Endothelial cell of umbilical vein (primary cell): ENCODE measurements at regions not wholly inside any gene's neighbourhood (a gene's known extent, or its start where the extent isn't known, plus 50 kb on each side); places are given as distances from the start of the nearest gene placed in this dataset.

ENCODE experiments used
- BruUV-seq: library from RNA; stranded (reverse); fragments of 400-500 nt; replicated peaks from 2 replicates; lab custom pipeline; 2021; lab: Mats Ljungman, UMichigan
- CTCF ChIA-PET: fragments of 300-600, 350-600 bp; sonication (Branson Sonifier 250); formaldehyde crosslinking; loops from one replicate; lab custom pipeline; 2021; ENCODE audit warnings: antibody characterized with exemption, inconsistent platforms; lab: Charles Lee
- POLR2A ChIA-PET: fragments of 300-600, 350-600 bp; sonication (Branson Sonifier 250); formaldehyde crosslinking; loops from one replicate; lab custom pipeline; 2021; ENCODE audit warnings: antibody characterized with exemption, inconsistent platforms; lab: Charles Lee
- DNase-seq: peaks from one replicate; pipeline ENCODE4 v3.0.0-alpha.2; 2011; ENCODE audit warnings: low read depth, low spot score
- FAIRE-seq: peaks from 2 replicates; lab custom pipeline; 2011; peaks lifted over from hg19 to GRCh38; lab: Jason Lieb, UNC
- H2AFZ ChIP-seq: 2 replicates; pipeline ENCODE4 v1.6.0; 2012; ENCODE audit warnings: low read depth, low read length, control low read depth, inconsistent platforms
- H3K27ac ChIP-seq: 2 replicates; pipeline ENCODE4 v1.5.1; 2011; ENCODE audit warnings: low read depth, mild to moderate bottlenecking, control low read depth, low read length, moderate library complexity; ENCODE audit not compliant: insufficient read depth
- H3K27me3 ChIP-seq, 2 experiments: 2 replicates each; pipeline versions ENCODE4 v1.6.0 to v1.6.1; 2011; ENCODE audit warnings: low read length in 2 of 2, mixed read lengths in 1 of 2; ENCODE audit not compliant: control insufficient read depth in 2 of 2, insufficient read depth in 2 of 2
- H3K36me3 ChIP-seq, 2 experiments: 2 replicates in 1 of 2; 3 replicates in 1 of 2; pipeline ENCODE4 v1.5.1; 2011; ENCODE audit warnings: low read length in 2 of 2, mild to moderate bottlenecking in 1 of 2, moderate library complexity in 1 of 2; ENCODE audit not compliant: control insufficient read depth in 2 of 2, insufficient read depth in 2 of 2; ENCODE audit errors: extremely low read depth in 1 of 2
- H3K4me1 ChIP-seq: 3 replicates; pipeline ENCODE4 v1.5.1; 2011; ENCODE audit warnings: mild to moderate bottlenecking, low read length; ENCODE audit not compliant: control insufficient read depth, insufficient read depth; ENCODE audit errors: extremely low read depth
- H3K4me2 ChIP-seq: 2 replicates; pipeline ENCODE4 v1.6.1; 2011; ENCODE audit warnings: low read length, control low read depth, mixed read lengths; ENCODE audit not compliant: insufficient read depth
- H3K4me3 ChIP-seq, 3 experiments: fragments of 200-600 bp in 1 of 3; sonication (generic), shearing (Covaris generic) in 1 of 3; replicated peaks in 1 of 3; 2 replicates each; pipeline ENCODE4 v1.5.1; 2011 to 2016; ENCODE audit warnings: control low read depth in 3 of 3, low read length in 3 of 3, mild to moderate bottlenecking in 2 of 3, inconsistent platforms in 1 of 3, low read depth in 1 of 3, moderate library complexity in 1 of 3; ENCODE audit not compliant: insufficient read depth in 1 of 3
- H3K79me2 ChIP-seq: 2 replicates; pipeline ENCODE4 v1.6.0; 2012; ENCODE audit warnings: low read length, inconsistent platforms; ENCODE audit not compliant: control insufficient read depth, insufficient read depth
- H3K9ac ChIP-seq: replicated peaks from 2 replicates; pipeline ENCODE3; 2011; ENCODE audit warnings: low read length, control low read depth; ENCODE audit not compliant: insufficient read depth; ENCODE audit errors: extremely low read depth
- H3K9me1 ChIP-seq: replicated peaks from 3 replicates; pipeline ENCODE4 v1.6.0; 2011; ENCODE audit warnings: mild to moderate bottlenecking, low read length; ENCODE audit not compliant: control insufficient read depth, insufficient read depth; ENCODE audit errors: extremely low read depth
- H3K9me3 ChIP-seq: replicated peaks from 2 replicates; pipeline ENCODE4 v1.5.1; 2012; ENCODE audit warnings: low read length, inconsistent platforms; ENCODE audit not compliant: control insufficient read depth, insufficient read depth
- H4K20me1 ChIP-seq: replicated peaks from 2 replicates; pipeline ENCODE3; 2011; ENCODE audit warnings: mild to moderate bottlenecking, low read length; ENCODE audit not compliant: control insufficient read depth, insufficient read depth; ENCODE audit errors: extremely low read depth
- CTCF ChIP-seq, 2 donors: IDR thresholded peaks; 1 replicate in 1 of 2; 2 replicates in 1 of 2; pipeline ENCODE4 v1.5.1; 2011; ENCODE audit warnings: low read length in 2 of 2, mild to moderate bottlenecking in 2 of 2, moderate library complexity in 2 of 2, control low read depth in 1 of 2, inconsistent platforms in 1 of 2, low read depth in 1 of 2; ENCODE audit not compliant: insufficient read depth in 1 of 2; ENCODE audit errors: extremely low read depth in 1 of 2
- EZH2 ChIP-seq: IDR thresholded peaks from 2 replicates; pipeline ENCODE4 v1.6.1; 2012; ENCODE audit warnings: borderline replicate concordance, low read depth, mild to moderate bottlenecking, moderate library complexity, low read length, inconsistent platforms; ENCODE audit not compliant: severe bottlenecking
- FOS ChIP-seq: IDR thresholded peaks from 2 replicates; pipeline ENCODE4 v1.6.1; 2011; ENCODE audit warnings: mild to moderate bottlenecking, low read length, moderate library complexity, borderline replicate concordance; ENCODE audit not compliant: insufficient read depth
- GATA2 ChIP-seq: IDR thresholded peaks from 2 replicates; pipeline ENCODE4 v1.7.0; 2011; ENCODE audit warnings: low read depth, mild to moderate bottlenecking, moderate library complexity, mixed read lengths, low read length; ENCODE audit not compliant: insufficient read length, insufficient read depth
- JUN ChIP-seq: IDR thresholded peaks from 2 replicates; pipeline ENCODE4 v1.6.1; 2011; ENCODE audit warnings: borderline replicate concordance, low read depth; ENCODE audit not compliant: insufficient read length, insufficient read depth
- MAX ChIP-seq: IDR thresholded peaks from 2 replicates; pipeline ENCODE4 v1.6.1; 2011; ENCODE audit not compliant: insufficient read depth, insufficient read length
- MYC ChIP-seq: IDR thresholded peaks from one replicate; pipeline ENCODE4 v1.6.1; 2011; ENCODE audit warnings: mild to moderate bottlenecking, low read depth, low read length
- POLR2A ChIP-seq: IDR thresholded peaks from 2 replicates; pipeline ENCODE4 v1.6.1; 2012; ENCODE audit warnings: low read depth, mild to moderate bottlenecking, control low read depth, low read length
- POLR2AphosphoS5 ChIP-seq: IDR thresholded peaks from 2 replicates; pipeline ENCODE4 v1.6.1; 2012; ENCODE audit warnings: low read depth, mild to moderate bottlenecking, control low read depth, low read length, moderate library complexity; ENCODE audit not compliant: insufficient read depth
- dilution Hi-C: fragments of 300-500 bp; cut with MboI; formaldehyde crosslinking; loops from one replicate; pipeline ENCODE4 v1.15.0; 2019; ENCODE audit warnings: low sequenced_read_pairs; ENCODE audit not compliant: extremely low pct_ligation_motif_present
- intact Hi-C: fragments of 100-400 bp; cut with micrococcal nuclease; formaldehyde crosslinking; loops from one replicate; pipeline ENCODE4 v1.10.0; 2022

GRCh38 chr4:32032136-32032672, 1312.0 kb downstream of the PCDH7 start:
- intact Hi-C loops (no loop called here), dilution Hi-C loops (no loop called here)
- Histone ChIP-seq H3K27me3 (no peaks in the 10 kb centered on the region), H3K4me2 (no peak overlapping the region), H3K9me1 (no peaks in the 10 kb centered on the region), H2AFZ (no peak overlapping the region), H3K27ac (no peak overlapping the region), H4K20me1 (no peaks in the 10 kb centered on the region), H3K4me3 (no peak overlapping the region), H3K9me3 (no peaks in the 10 kb centered on the region), H3K79me2 (no peaks in the 10 kb centered on the region), H3K4me1 (no peaks in the 10 kb centered on the region), H3K9ac (no peak overlapping the region), H3K36me3 (no peaks in the 10 kb centered on the region)
- FAIRE-seq (no peak), DNase-seq (no peak)
- CTCF ChIA-PET: no interaction called here
- no peak for TF ChIP-seq FOS
- no peak for TF ChIP-seq POLR2AphosphoS5
- no peak for TF ChIP-seq JUN
- TF ChIP-seq GATA2: no peak
- TF ChIP-seq MAX: no peak
- no peak for TF ChIP-seq CTCF (IDR thresholded peaks at IDR 0.05; ENCODE audit: extremely low read depth in 1 of 2, insufficient read depth in 1 of 2, low read depth in 1 of 2, low read length in 2 of 2)
- no peak for TF ChIP-seq EZH2
- no peak for TF ChIP-seq POLR2A
- TF ChIP-seq MYC: no peak
- POLR2A ChIA-PET: no interaction called here
- no TSS peak for BruUV-seq
